AG09319 (cell line): ENCODE measurements at regions not wholly inside any gene's neighbourhood (a gene's known extent, or its start where the extent isn't known, plus 50 kb on each side); places are given as distances from the start of the nearest gene placed in this dataset.

Experiments
- DNase-seq: peaks from one replicate; pipeline ENCODE4 v3.0.0-alpha.2; 2010; ENCODE audit warnings: low read depth; ENCODE audit errors: extremely low read depth
- CTCF ChIP-seq: IDR thresholded peaks from 2 replicates; pipeline ENCODE4 v1.5.1; 2011; ENCODE audit warnings: low read depth, mild to moderate bottlenecking, inconsistent platforms, low read length, moderate library complexity

- DNase-seq, result no peak
- no peak for TF ChIP-seq CTCF
Observed at GRCh38 chr4:106450249-106450648, 81.7 kb upstream of the GIMD1 start.

- no peak for TF ChIP-seq CTCF
- no peak for DNase-seq
Observed at GRCh38 chr4:106444557-106444956, 76.0 kb upstream of the GIMD1 start.

DNA sequence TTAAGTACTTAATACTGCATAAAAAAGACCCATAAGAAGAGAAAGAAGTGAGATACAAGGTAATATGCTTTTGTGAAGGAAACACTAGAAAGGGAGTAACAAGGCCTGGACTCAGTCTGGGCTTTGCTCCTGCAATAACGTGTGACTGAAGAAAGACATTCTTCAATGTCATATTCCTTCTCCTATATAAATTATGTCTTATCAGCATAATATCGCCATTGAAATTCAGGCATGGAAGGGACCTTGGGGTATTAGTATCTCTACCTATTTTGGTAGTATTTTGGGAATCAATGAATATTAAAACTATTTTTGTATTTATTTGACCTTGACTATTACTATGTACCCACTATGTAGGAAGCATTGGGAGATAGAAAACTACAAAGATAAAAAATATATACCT, 62.2 kb upstream of the GIMD1 start:
- TF ChIP-seq CTCF, result no peak
- no peak for DNase-seq

GRCh38 chr4:106429885-106430284, 61.3 kb upstream of the GIMD1 start:
- no peak for TF ChIP-seq CTCF
- no peak for DNase-seq

DNA sequence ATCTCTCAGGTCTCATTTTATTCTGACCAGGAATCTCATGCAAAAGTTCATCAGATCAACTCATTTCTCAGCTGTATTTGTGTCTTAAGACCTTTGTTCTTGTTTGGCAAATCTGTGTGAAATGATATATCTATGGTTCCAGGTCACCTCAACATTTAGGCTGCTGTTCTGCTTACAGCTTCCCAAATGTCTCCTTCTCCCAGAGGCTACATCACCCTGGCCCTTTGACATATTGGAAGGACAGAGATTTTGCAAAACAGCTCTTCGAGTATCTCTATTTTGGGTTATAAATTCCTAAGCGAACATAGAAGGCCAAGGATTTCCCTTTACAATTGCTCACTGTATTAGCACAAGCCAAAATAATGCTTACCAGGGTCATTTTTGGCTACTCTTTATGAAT, 57.5 kb upstream of the GIMD1 start:
- TF ChIP-seq CTCF, result no peak
- no peak for DNase-seq

DNA sequence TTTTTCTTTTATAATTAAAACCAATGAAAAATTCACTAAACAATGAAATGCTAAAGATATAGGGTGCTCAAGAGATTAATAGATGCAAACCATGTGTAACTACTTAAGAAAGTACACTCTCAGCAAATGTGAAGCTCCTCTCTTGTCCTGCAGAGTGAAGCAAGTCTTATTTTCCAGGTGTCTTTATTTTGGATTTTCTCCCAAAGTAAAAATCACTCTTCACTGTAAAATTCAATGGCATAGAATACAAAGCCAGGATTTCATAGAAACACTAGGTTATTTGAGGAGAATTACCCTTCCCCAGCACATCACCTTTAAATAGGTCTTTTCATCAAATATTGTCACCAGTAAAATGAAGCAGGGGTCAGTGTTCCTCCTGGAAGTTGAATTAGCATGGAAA, 57.0 kb upstream of the GIMD1 start:
- TF ChIP-seq CTCF, result no peak
- DNase-seq, result no peak

GRCh38 chr4:106424426-106424825, 55.8 kb upstream of the GIMD1 start:
- no peak for TF ChIP-seq CTCF
- no peak for DNase-seq
